NCI-H82 treated with DMSO at 0.1 percent for 48 hours (cell line): ENCODE measurements at regions not wholly inside any gene's neighbourhood (a gene's known extent, or its start where the extent isn't known, plus 50 kb on each side); places are given as distances from the start of the nearest gene placed in this dataset.

Experiments used
- DNase-seq: peaks from one replicate; lab custom pipeline; 2025; ENCODE audit not compliant: unreplicated experiment; lab: John Stamatoyannopoulos, UW

DNA sequence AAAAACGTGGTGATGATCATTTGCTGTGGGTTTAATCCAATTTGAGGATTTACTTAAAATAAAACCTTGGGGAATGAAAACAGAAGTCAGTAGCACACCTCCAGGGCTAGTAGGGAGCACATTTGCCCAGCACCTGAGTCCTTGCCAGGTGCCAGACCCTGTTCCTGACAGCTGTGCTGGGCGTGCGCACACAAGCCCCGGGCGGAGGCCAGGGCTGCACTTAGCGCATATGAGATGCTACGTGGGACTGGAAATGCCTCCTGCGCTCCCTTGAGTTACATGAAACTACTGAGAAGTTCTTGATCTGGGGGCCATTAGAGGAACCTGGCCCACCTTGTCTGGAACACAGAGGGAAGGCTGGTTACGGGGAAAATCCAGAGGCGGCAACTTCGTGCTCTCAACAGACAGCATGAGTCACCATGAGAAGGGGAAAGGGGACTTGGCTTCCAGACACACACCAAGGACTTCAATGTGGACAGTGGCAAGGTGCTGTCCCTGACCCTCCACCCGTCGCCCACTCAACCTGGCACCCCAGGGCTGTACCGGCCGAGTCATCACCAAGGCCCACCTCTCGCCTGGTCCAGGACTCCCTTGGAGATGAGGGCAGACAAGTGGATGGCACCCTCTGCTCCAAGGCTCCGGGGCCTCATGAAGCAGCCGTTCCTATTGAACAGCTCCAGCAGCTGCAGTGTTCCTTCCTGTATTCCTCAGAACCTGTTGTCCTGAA lies 1468.6 kb downstream of the BRD1 start:
- DNase-seq: no peak

DNA sequence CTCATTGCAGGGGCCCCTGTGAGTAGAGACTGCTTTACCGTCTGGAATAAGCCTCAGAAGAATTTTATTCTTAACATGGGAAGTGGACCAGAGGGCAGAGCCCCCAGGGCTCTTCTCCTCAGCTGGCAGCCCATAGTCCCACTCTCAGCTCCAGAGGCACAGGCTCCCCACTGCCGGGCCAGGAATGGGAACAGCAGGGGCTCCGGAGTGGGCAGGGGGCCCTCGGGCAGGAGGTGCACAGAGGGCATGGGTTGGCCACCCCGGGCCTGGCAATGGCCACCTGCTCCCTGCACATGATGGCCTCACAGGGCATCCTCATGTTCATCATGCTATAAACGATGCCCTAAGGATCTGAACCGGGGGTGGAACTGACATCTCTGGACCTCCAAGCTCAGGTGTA lies 1469.7 kb downstream of the BRD1 start:
- no peak for DNase-seq

DNA sequence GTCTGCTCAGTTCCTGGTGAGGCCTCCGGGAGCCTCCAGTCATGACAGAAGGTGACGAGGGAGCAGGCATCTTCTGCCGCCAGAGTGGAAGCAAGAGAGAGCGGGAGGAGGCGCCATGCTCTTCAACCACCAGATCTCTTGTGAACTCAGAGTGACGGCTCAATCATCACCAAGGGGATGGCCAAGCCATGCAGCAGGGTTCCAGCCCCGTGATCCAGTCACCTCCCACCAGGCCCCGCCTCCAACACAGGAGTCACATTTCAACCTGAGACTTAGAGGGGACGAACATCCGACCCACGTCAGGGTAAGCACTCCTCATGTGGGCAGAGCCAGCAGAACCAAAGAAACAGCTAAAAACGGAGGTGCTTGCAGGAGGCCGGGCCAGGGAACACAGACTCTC lies 1470.5 kb downstream of the BRD1 start:
- DNase-seq: no peak

DNA sequence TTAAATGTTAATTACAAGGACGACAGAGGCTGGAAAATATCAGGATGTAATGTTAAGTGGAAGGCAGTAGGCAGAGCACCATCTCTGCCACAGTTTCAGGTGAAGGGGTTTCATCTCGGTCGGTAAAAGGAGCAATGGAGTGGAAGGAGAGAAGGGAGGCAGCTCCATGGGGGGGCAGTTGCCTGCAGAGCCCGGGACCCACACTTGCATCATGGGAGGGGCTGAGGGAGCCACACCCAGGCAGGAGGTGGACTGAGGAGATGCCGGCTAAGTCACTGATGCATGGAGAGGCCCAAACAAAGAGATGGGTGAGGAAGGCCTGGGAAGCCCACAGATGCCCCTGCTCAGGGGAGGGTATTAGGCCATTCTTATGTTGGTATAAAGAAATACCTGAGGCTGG lies 1470.9 kb downstream of the BRD1 start:
- DNase-seq: no peak

DNA sequence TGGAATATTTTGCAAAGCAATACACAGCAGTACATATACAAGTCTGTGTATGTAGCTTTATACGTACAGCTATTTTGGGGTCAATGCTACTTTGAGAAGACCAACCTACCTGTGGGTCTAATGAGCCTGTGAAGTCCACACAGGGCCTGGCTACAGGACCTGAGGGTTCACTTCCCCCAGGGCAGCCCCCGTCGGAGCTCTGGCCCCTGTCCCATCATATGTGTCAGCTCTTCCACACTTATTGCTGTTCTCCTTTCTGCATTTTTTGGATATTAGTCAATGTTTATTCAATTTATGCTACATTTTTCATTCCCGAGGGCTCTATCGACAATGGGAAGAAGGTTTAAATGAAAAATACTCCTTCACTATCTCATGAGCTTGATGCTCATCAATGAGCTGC lies 1473.6 kb downstream of the BRD1 start:
- no peak for DNase-seq

DNA sequence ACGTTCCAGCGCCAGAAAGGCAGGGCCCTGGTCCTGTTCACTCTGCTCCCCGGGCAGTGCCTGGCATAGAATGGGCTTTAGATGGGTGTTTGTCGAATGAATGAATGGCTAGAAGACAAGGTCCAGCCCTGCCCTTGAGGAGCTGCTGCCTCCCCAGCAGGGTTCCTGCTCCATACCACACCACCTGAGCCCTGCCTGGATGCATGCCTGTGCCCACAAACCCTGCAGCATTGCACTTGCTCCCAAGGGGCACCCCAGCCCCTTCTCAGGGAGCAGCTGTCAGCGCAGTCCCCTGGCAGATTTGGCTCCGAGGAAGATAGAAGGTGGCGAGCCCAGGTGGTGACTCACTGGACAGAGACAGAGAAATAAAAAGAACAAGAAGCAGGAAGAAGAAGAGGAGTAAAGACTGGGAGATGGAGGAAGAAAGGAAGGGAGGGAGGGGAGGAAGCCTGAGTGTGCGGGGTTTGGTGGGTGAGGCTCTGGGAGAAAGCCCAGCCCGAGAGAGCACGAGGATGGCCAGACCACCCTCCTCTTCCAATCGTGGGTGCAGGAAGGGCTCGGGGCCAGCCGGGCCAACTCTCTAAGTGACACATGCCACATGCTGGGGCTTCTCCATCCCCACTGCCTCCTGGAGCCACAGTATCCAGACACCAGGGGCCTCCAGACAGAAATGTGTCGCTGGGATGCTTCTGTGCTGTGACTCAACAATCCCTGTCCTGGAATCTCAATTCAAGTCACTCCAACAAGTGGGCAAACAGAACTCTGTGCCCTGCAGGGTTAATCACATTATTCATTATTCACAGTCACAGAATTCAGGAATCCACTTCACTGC lies 1474.3 kb downstream of the BRD1 start:
- DNase-seq: no peak

DNA sequence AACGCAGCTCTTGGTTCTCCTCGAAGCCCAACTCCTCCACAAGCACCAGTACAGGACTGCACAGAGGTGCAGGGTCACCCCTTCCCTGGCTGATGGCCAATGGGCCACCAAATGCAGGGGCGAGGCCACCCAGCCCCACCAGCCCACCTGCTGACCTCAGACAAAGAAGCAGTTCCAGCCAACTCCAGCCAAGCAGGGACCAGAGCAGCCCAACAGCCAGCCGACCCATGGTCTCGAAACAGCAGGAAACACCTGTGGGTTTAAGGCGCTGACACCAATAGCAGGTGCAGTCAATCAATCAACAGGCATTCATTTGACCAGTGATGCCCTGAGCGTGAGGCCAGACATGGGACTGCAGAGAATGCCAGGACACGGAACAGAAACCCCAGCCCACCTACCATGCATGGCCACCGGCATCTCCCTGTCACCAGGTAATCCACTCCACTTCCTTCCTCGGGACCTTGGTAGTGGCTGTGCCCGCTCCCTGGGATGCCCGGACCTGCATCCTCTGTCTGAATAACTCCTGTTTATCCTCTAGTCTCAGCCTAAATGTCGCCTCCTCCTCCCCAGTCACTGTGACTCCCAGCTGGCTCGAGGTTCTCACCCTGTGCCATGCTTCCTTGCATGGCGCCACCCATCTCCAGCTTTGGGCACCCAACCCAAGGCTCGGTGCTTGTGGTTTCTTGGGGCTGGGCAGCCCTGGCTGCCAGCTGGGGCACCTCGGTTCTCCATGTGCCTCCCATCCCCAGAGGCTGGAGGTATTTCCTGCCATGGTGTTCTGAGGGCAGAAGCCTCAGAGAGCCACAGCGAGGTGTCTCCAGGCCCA lies 1475.4 kb downstream of the BRD1 start:
- DNase-seq: no peak

DNA sequence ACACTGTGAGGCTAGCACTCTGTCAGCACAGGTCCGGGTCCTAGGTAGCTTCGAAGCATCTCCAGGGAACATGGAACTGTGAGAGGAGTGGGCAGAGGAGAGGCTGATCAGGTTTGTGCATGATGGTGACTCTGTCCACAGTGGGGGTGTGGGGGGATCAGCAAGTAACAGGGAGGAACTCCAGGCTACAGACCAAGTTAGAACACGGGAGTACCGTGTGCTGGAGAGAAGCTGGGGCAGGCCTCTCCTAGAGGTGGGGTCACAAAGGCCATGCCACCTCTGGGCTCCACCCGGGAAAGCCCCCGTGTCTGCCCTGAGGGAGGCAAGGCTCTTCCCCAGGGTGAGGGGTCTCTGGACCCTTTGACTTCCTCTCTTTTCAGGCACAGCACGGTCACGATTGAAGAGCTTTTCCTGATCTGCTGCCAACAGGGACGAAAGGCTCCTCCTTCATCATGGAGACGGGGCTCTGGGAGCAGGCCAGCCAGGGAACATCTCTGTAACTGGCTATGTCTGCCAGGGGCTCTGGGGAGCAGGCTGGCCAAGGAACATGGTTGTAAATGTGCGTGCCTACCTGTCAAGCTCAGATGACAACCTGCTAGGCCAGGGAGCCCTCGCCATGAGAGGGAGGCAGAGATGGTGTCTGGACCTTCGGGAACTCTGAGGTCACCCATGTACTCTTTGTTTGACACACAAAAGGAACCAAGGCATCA lies 1476.1 kb downstream of the BRD1 start:
- no peak for DNase-seq

DNA sequence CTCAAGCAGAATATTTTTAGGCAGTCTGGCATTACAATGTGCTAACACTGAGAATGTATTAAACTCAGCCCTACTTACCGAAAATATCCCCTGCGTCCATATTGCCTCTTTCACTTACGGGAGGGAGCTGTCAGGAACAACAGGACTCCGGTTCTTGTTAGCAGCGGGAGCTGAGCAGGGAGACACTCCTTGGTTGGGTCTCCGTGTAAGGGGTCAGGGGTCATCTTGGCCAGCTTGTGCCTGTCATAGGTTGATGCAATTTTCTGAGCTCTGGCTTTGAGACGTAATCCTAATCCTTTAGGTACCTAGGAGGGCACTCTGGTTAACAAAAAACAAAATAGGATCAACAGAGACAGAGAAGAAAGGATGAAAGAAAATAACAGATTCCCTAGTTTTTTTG lies 1477.2 kb downstream of the BRD1 start:
- DNase-seq: no peak

DNA sequence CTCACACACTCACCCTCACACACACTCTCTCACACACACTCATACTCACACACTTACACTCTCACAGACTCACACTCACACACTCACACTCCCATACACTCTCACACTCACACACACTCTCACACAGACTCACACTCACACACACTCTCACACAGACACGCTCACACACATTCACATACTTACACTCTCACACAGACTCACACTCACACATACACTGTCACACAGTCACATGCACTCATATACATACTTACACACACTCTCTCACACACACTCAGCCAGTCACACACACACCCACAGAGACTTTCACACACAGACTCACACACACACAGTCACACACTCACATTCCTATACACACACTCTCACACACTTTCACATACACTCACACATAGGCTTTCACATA lies 1478.8 kb downstream of the BRD1 start:
- DNase-seq: no peak

DNA sequence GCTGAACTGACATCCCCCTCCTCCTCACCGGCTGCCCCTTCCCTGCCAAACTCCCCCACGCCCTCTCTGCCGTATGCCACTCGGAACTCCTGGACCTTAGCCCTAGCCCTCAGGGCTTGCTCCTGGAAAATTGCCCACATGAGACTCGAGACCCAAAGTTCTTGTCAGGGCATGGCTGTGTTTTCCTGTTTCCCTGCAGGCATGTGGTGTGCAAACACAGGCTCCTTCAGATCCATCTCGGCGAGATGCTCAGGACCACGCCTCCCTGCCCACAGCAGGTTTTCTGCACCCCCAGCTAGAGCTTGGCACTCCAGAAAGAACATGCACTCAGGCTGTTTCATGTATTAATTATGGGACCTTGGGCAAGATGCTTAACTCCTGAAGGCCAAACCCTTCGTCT lies 1480.4 kb downstream of the BRD1 start:
- DNase-seq: no peak

DNA sequence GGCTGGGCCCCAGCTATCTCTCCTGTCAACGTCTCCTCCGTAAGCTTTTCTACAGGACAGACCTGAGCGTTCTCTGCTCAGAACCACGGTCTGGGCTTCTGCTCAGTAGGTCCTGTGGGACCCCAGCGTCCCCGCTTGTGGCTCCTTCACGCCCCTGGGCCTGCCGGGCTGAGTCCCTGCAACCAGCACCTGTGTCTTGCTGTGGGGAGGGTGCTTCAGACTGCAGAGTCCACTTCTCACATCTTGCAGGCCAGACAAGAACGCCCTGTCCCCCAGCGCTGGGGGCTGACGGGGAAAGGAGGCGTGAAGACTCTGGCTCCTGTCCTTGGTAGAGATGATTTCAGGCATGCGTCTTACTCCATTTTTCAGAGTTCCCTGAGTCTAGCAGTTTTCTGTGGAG lies 1480.8 kb downstream of the BRD1 start:
- DNase-seq: no peak

DNA sequence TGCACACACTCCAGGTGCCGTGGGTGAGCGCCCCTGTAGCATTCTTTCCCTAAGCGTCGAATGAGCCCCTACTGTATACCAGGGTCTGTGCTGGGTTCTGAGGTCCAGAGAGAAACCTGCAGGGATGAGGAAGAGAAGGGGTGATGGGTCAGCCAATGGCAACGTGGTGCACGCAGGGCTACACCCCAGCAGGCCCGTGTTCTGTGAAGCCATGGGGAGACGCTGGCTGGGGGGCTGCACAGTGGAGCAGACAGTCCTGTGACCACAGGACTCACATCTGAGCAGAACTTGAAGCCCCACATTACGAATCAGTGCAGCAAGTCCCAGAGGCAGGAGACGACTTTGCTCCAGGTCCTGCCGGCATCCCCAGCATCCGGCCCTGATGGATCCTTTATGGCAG lies 1481.4 kb downstream of the BRD1 start:
- no peak for DNase-seq

DNA sequence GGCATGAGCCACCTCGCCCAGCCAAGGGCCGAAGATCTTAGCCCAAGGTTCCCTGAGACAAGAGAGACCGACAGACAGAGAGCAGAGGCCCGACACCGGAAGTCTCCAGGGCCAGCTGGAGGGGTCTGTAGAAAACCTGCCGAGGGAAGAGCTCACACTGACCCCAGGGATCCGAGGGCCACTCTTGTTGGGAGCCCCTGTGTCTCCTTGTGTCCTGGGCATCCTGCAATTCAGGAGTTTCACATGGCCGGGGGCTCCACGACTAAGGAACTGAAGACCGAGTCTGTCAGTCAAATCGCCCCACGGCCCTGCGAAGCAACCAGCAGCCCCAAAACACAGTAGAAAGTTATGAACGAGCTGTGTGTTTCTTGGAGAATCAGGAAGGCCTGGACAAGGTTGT lies 1482.0 kb downstream of the BRD1 start:
- no peak for DNase-seq

DNA sequence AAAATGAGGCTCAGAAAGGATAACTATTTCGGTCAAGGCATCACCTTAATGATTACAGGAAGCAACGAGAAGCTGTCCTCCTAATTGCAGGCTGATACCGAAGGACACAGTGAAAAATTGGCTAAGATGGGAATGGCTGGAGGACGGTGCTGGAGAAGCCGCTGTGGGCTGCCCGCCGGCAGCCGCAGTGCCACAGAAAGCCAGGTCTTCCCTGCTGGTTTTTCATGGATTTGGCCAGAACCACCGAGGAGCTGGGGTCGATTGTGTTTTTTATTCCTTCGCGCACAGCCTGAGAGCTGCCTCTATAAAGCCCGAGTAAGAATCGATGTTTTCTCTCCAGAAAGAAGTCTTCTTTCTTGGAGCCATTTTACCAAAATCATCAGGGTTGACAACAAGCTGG lies 1484.2 kb downstream of the BRD1 start:
- DNase-seq: no peak

DNA sequence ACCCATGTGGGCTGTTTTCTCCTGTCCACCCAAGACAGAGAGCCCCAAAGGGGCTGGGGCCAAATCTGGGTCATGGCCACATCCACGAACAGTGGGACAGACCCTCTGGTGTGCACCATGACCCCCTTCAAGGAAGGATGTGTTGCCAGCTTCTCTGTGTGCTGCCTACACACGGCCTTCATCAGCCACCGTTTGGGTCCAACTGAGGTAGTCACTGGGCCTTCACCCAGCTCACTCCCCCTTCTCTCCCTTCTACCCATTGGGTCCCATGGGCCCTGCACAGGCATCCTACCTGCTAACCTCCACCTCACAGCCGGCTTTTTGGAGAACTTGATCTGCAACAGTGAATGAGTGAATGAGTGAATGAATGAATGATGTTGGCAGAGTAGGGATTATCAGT lies 1484.9 kb downstream of the BRD1 start:
- DNase-seq: no peak

DNA sequence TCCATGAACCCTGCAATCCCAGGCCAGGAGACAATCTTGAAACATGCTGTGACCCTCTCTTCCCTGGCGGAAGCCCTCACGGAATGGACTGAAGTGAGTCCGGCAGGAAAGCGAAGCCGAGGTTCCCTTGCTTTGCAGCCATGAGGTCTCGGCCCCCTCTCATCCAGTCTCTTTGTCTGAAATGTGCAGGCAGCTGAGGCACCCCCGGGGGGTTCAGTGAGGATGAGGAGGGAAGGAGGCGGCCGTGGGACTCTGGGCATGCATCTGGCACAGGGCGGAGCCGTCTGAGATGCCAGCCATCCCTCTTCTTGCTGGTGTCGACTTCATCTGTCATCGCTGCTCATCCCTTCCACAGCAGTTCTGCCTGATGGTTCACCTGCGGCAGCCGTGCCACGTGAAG lies 1485.7 kb downstream of the BRD1 start:
- no peak for DNase-seq

DNA sequence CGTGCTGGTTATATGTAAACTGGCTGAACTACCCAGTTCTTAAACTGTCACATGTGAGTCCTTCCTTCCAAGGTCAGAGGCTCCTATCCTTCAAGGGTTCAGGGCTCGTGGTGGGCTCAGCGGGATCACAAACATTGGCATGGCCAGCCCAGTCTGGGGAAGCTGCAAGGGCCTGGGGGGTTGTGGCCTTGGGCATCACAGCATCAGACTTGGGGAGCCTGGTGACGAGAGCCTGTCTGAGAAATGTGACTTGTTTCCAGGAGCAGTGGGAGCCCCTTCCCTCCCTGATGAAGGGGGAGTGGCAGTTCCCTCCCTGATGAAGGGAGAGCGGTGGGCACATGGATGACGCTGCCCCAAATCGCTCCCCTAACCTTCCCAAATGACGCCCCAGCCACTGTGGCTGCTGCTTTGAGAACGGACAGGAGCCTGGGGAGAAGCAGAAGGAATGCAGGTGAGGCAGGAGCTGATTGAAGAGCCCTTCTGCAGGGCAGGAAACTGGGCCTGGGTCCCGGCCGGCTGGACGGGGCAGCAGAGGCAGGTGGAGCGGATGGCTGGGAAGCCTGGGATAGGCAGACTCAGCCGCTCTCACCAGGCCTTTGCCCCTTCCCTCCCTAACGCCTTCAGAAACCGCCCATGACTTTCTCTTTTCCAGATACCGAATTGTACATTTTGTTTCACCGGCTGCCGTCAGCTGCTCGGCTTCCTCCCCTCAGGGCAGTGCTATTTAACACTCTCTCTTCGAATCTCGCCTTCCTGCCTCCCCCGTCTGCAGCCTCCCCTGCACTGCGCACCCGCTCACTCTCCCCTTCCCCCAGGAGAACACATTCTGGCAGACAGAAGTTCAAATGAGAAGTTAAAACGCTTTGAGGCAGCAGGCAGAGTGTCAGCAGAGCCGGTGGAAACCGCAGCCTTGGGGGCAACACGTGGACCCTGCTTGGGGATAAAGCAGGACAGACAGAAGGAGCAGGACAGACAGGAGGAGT lies 1486.7 kb downstream of the BRD1 start:
- no peak for DNase-seq

DNA sequence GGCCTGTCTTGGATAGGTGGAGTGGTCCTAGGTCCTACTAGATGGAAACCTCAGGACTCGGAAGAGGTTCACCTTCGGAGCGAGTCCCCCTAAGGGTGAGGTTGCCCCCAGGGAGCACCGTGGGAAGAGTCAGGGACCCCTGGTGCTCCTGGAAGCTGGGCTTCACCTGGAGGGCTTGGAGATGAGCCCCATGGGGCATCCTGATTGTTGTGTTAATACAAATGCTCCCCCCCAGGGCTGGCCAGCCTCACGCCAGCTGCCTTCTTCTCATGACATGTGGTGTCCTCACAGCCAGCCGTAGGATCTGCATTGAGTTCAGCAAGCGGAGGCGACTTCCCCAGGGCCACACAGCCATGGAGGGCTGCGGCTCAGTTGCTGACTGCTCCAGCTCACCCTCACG lies 1487.5 kb downstream of the BRD1 start:
- DNase-seq: no peak
